ENCODE measurements at regions not wholly inside any gene's neighbourhood (a gene's known extent, or its start where the extent isn't known, plus 50 kb on each side); places are given as distances from the start of the nearest gene placed in this dataset.

GRCh38 chr21:41100826-41101550 is 67.0 kb upstream of the BACE2 start:
- Histone ChIP-seq H3K79me2 (no peaks in the 10 kb centered on the region), H4K20me1 (ENCODE audit: insufficient read depth, poor library complexity, severe bottlenecking) (no peaks in the 10 kb centered on the region), H3K36me3 (replicated peaks; ENCODE audit: insufficient read depth, low read depth) (no peaks in the 10 kb centered on the region), H2AFZ (no peak overlapping the region), H3K27ac (no peak overlapping the region), H3K4me1 (ENCODE audit: insufficient read depth) (no peaks in the 10 kb centered on the region), H3K9me3 (ENCODE audit: low read depth) (no peaks in the 10 kb centered on the region), H3K4me3 (no peak overlapping the region), H3K9me2 (replicated peaks; ENCODE audit: insufficient read depth) (no peaks in the 10 kb centered on the region), H3K4me2 (no peak overlapping the region), H3K27me3 (no peaks in the 10 kb centered on the region)
- DNase-seq (ENCODE audit: low spot score): no peak
- TF ChIP-seq CTCF (IDR thresholded peaks at IDR 0.05; ENCODE audit: poor library complexity) (no peak), EZH2 (IDR thresholded peaks at IDR 0.05; ENCODE audit: borderline replicate concordance) (no peak), EZH2phosphoT487 (IDR thresholded peaks at IDR 0.05; ENCODE audit: low read depth, severe bottlenecking, unreplicated experiment) (no peak)
- 84% methylated on average over 4 of the region's 4 CpGs for WGBS (ENCODE audit: low lambda C conversion rate, missing lambda C conversion rate)

- Histone ChIP-seq H2AFZ (no peak overlapping the region), H3K27me3 (no peaks in the 10 kb centered on the region)
- no peak for DNase-seq (ENCODE audit: low spot score)
These were observed 65.7 kb upstream of the BACE2 start for GRCh38 chr21:41102281-41102680.

GRCh38 chr21:41107602-41108001 is 60.4 kb upstream of the BACE2 start:
- Histone ChIP-seq H3K4me1 (ENCODE audit: insufficient read depth) (no peaks in the 10 kb centered on the region), H3K9me2 (replicated peaks; ENCODE audit: insufficient read depth) (no peaks in the 10 kb centered on the region), H3K79me2 (no peaks in the 10 kb centered on the region), H3K9me3 (ENCODE audit: low read depth) (no peaks in the 10 kb centered on the region), H3K27me3 (peaks cover 3% of the 10 kb centered on the region), H3K27ac (no peak overlapping the region), H4K20me1 (ENCODE audit: insufficient read depth, poor library complexity, severe bottlenecking) (no peaks in the 10 kb centered on the region), H2AFZ (no peak overlapping the region), H3K4me2 (no peak overlapping the region), H3K36me3 (replicated peaks; ENCODE audit: insufficient read depth, low read depth) (no peaks in the 10 kb centered on the region), H3K4me3 (no peak overlapping the region)
- TF ChIP-seq CTCF (IDR thresholded peaks at IDR 0.05; ENCODE audit: poor library complexity) (no peak), EZH2phosphoT487 (IDR thresholded peaks at IDR 0.05; ENCODE audit: low read depth, severe bottlenecking, unreplicated experiment) (no peak), EZH2 (IDR thresholded peaks at IDR 0.05; ENCODE audit: borderline replicate concordance) (no peak)
- DNase-seq (ENCODE audit: low spot score): no peak
- WGBS (ENCODE audit: low lambda C conversion rate, missing lambda C conversion rate): 84% methylated on average over 11 of the region's 11 CpGs

More at GRCh38 chr21:41102281-41102680, 65.7 kb upstream of the BACE2 start:
- Histone ChIP-seq H3K4me2 (no peak overlapping the region), H3K9me3 (ENCODE audit: low read depth) (no peaks in the 10 kb centered on the region), H4K20me1 (ENCODE audit: insufficient read depth, poor library complexity, severe bottlenecking) (no peaks in the 10 kb centered on the region), H3K79me2 (no peaks in the 10 kb centered on the region), H3K4me3 (no peak overlapping the region), H3K4me1 (ENCODE audit: insufficient read depth) (no peaks in the 10 kb centered on the region), H3K9me2 (replicated peaks; ENCODE audit: insufficient read depth) (no peaks in the 10 kb centered on the region), H3K27ac (no peak overlapping the region), H3K36me3 (replicated peaks; ENCODE audit: insufficient read depth, low read depth) (no peaks in the 10 kb centered on the region)
- WGBS (ENCODE audit: low lambda C conversion rate, missing lambda C conversion rate): 37% methylated on average over 6 of the region's 6 CpGs
- TF ChIP-seq EZH2 (IDR thresholded peaks at IDR 0.05; ENCODE audit: borderline replicate concordance) (no peak), EZH2phosphoT487 (IDR thresholded peaks at IDR 0.05; ENCODE audit: low read depth, severe bottlenecking, unreplicated experiment) (no peak), CTCF (IDR thresholded peaks at IDR 0.05; ENCODE audit: poor library complexity) (no peak)

Data from hepatocyte (in vitro differentiated cells).